Stimulated activated CD4-positive, alpha-beta T cell treated with anti-CD3 and anti-CD28 coated beads, Interleukin-15, amount 100 ng/mL, for 1 hour (primary cell): ENCODE measurements at regions not wholly inside any gene's neighbourhood (a gene's known extent, or its start where the extent isn't known, plus 50 kb on each side); places are given as distances from the start of the nearest gene placed in this dataset.

Experiments
- DNase-seq, 2 donors: peaks; one replicate each; pipeline ENCODE4 v3.0.0-alpha.2; 2020; ENCODE audit warnings: low read depth in 1 of 2, low spot score in 1 of 2

DNA sequence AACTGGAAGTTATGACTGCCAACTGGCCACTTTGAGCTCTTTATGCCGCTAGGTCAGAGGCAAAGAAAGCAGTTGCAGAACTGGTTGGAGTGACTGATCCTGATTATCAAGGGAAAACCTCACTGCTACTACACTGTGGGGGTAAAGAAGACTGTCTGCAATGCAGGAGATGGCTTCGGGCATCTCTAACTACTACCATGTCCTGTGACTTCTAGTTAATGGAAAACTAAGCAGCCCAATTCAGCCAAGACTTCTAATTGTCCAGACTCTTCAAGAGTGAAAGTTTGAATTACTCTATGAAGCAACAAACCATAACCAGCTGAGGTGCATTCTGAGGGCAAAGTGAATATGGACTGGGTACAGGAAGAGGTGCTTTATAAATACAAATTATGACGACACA, 773.6 kb upstream of the SLC35B3 start:
- DNase-seq = no peak

DNA sequence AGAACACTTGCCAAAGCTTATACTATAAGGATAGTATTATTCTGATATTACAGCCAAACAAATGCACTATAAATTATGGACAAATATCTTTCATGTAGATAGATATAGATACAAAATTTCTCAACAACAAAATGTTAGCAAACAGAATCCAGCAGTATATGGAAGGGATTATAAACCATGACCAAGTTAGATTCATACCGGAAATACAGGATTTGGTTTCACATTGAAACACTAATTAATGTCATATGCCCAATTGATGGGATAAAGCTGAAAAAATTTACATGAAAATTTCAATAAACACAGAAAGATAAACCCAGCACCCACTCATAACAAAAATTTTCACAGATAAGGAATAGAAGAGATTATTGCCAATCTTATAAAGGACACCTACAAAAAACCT, 770.3 kb upstream of the SLC35B3 start:
- DNase-seq = no peak

DNA sequence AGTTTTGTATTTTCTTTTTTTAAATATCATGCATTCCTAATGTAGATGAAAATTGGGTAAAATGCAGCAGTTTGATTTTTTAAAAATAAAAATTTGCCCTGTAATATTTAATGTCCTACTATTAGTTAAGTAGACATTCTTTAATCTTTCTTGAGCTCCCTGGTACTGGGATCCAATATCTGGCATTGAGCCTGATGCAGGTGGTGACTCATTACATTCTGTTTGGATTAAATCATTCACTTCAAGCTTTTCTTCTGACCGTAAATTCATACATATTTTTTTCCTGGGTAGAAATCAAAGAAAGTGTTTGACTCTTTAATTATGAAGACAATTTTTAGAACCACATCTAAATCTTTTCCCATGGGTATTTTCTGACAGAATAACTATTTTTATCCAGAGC, 768.8 kb upstream of the SLC35B3 start:
- DNase-seq = no peak

DNA sequence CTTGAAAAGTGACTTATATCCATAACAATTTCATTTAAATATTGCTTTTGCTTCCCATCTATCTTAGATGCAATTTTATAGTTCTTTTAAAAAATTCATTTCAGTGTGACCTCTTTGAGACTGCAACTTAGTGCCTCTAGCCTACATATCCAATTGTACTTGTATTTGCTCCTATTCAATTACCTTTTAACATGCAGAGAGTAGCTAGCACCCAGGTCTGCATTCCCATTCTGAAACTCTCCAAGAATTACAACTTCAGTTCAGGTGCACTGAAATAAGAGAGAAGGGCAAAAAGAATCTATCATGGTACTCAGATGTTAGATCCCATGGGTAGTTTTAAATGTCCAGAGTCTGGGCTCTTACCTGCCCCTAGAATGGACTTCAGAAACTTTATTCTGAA, 765.4 kb upstream of the SLC35B3 start:
- no peak for DNase-seq

DNA sequence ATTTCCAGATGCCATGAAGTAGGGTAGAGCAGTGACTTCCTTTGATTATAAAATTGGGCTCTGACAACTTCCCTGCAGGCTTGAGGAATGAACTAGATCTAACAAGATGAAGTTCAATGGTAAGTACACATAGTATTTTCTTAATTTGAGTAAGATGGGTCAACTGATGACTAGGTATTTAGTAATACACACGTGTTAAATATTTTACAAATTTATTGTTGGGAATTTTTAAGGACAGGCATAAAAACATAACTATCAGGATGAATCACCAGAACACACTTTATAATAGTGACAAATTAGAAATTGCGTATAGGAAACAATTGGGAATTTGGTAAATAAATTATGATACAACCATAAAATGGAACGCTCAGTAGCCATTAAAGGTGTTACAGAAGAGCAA, 762.4 kb upstream of the SLC35B3 start:
- DNase-seq = no peak

DNA sequence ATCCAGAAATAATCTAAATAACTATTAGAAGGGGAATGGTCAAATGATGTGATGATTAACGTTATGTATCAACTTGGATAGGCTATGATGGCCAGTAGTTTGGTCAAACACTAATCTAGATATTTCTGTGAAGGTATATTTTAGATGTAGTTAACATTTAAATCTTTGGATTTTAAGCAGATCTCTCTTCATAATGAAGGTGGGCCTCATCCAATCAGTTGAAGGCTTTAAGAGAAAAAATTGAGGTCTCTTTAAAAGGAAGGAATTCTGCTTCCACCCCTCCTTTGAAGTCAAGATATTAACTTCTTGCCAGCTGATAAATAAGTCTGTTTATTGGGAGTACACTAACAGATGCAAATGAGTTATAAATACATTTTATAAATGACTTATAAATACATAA, 760.0 kb upstream of the SLC35B3 start:
- no peak for DNase-seq

DNA sequence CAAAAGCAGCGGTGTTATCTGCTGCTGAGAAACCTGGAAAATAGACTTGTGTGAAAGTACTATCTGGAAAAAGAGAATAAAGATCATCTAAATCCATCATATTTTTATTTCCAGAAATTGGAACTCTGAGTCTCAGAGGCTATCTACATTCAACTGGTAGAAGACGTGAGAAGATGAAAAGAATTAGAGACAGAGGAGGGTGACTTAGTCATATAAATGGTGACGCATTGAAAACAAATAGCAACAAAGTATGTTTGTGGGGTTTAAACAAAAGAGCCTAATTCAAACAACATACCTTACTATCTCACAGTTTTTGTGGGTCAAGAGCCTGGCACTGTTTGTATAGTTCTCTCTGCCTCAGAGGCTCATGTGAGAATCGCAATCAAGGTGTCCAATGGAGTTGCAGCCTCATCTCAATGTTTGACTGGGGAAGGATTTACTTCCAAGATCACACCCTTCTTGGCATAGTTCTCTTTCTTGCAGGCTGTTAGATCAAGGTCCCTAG, 757.1 kb upstream of the SLC35B3 start:
- no peak for DNase-seq

DNA sequence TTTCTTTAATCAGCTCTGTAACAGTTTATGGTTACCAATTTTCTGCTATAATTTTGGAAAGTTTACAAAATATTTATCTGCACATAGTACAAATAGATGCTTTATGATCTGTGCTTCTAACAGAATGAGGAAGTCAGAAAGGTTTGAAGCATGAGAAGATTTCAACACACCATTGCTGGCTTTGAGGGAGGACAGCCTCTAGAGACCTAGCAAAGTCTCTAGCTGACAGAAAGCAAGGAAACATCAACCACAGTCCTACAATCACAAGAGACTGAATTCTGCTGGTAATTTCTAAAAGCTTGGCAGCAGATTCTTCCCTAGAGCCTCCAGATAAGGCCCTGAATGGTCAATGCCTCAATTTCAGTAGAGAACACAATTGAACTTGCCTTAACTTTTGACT, 750.8 kb upstream of the SLC35B3 start:
- no peak for DNase-seq

DNA sequence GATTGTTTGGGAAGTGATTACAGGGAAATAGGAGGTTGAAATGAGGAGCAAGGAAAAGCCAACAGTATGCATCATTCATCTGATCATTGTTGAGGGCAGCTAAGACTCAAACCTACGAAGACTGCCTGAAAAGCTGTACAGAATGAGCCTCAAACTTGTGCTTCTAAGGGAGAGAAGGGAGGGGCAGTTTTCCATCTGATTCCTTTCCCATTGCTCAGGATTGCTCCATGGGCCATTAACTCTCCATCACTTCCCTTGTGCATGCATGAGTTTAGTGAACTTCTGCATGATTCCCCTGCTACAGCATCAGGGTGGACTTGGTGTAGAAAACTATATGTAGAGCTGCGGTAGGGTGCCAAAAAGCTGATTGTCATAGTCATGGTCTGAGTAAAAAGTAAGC, 742.7 kb upstream of the SLC35B3 start:
- DNase-seq = no peak

DNA sequence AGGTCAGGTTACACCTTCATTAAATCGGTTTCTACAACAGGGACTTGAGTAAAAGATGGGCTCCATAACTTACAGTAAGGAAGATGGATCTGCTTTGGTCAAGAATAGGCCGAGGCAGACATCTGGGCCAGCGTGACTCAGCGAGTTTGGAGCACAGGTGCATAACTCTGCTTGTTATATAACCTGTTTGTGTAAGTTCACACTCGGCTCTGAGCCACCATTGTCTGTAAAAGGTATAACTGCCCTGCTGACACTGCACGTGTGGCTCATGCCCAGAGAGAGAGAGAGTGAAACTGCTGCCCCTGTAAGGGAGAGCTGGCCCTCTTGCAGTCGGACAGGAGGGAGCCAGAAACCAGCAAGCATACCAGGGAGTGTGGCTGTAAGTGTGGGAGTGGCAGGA, 737.9 kb upstream of the SLC35B3 start:
- DNase-seq = no peak

DNA sequence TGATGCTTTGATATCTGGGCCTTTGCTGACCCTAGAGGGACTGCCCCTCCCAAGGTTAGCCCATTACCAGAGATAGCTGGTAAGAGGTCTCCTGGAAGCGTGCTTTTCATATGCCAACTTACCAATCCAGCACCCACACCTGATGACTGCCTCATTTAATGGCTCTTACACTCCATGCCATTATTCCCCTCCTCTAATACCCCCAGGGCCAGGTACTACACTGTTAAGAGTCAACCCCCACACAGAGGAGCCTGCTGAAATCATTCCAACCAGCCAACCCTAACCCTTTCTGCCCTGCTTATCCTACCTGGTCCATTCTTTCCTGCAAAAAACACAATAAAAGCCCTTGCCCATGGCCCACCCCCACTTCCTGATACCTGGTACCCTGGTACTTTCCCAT, 736.8 kb upstream of the SLC35B3 start:
- DNase-seq = no peak

DNA sequence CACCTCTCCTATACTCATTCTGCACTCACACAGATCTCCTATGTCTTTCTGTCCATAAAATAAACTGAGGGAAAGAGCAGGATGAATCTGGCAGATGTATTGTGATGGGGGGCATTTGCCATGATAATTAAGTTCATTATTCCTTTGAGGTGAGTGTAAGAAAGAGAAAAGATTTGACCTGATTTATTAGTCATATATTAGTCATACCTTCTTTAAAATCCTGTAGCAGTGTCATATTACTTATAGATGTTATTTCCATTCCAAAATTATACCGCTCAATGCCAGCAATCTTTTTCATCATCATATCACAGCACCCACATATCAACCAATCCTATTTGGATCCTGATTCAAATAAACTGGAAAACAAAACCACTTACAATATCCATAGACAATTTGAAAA, 733.3 kb upstream of the SLC35B3 start:
- DNase-seq = no peak

DNA sequence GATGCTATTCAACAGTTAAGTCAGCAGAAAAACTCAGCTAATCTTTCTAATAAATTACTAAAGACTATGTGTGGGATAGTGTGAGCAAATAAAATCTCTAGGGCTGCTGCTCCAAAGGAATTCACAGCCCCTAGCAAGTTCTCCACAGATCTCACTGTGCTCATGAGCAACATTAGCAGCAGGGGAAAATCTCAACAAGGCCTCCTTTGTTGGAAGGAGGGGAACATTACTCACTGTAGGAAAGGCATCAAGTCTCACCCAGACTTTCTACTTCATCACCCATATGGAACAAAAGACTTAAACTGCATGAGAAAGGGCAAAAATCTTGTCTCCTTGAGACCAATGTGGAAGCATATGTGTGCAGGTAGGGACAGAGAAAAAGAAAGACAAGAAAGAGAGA, 726.4 kb upstream of the SLC35B3 start:
- no peak for DNase-seq

DNA sequence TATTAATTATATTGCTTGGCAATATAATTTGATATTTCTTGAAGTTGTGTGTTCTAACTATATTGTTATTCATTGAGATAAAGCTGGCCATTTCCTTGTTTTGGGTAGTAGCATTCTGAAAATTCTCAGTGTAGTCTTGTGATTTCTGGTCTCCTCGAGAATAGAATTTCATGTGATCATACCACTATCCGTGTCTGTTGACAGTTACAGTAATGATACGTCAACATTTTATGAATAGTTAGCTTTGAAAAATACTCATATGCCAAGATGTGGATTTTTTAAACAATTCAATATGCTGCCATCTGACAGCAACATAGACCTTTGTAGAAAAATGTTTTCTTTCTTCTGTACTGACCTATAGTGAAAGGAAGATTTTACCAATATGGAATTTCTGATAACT, 723.7 kb upstream of the SLC35B3 start:
- no peak for DNase-seq

DNA sequence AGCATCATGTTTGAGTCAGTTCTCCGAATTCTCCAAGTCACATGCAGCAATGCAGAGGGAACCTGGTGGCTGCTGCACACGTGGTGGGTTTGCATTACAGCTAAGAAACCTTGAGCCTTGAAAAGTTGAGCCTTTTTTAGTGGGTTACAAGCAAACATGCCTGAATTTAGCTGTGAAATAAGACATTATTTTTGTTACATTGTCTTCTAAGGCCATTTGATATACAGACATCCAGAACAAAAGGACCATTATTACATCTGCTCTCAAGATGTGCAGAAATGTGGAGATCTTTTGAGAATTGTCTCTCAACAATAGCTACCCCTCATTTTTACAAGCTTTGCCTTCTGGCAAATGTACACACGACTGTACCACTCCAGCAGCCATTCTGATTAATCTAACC, 720.5 kb upstream of the SLC35B3 start:
- DNase-seq = no peak

DNA sequence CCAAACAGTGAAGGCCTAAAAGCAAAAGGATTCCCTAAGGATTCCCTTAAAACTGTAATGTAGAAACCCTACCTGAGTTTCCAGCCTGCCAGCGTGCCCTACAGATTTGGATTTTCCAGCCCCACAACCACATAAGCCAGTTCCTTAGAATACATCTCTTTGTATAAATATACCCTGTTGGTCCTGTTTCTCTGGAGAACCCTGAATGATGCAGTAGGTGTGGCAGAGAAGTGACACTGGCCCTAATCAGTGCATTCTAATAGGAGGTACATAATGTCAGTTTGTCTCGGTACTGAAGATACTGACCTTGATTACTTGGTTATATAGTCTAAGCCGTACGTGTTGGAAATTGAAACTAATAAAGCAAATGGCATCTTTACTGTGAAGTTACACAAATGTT, 707.8 kb upstream of the SLC35B3 start:
- DNase-seq = no peak

DNA sequence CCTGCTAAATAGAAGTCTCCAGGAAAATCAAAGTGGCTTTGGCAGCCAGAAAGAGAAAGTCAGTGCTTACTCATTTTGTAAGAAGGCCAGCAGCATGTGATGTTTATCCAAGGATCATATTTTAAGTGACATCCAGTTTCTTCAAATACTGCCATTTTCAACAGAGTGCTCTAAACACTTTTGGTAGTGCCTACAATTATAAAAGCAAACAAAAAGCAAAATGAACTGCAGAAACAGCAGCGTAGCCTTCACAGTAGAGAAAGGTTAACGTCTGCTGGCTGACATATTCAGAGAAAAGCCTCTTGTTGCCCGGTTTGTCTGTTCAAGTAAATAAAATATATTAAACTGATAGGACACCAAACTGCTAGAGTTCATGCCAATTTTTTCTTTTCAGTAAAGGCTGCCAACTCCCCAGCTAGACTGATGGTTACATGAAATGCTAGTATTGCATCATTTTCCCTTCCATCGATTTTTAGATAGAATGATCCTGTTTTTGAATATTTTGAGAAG, 705.7 kb upstream of the SLC35B3 start:
- DNase-seq = no peak

DNA sequence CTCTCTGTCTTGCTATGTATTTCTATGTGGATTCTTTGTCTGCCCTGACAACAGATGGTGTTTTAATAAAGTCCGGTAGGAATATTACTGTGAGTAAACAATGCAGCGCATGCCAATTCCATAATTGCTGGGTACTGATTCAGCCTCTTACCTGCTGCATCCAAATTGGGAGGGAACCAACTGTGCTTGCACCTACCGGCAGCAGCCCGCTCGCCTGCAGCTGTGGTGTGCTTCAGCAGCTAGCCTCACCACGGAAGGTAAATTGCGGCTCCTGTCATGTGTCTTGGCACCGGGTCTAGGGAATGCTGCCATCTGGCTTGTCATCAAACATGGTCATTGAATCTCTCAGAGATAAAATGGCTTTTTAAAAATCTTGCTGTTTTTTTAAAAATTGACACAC, 704.8 kb upstream of the SLC35B3 start:
- DNase-seq = no peak

DNA sequence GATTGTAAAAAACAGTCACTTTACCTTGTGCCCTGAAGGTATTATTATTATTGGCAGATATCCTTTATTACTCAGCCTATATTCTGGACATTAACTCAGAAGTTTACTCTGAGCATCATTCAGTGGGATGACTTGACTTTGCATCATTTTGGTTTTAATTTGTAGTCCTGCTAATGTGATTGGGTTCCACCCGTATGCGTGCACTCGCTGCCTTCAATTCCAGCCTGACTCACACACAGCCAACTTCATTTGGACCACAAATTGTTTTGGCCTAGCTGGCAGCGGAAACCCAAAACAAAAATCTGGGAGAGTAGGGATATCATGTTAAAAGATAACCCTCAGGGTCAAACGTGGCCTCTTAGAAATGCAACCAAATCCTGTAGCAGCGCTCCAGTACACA, 704.4 kb upstream of the SLC35B3 start:
- no peak for DNase-seq

DNA sequence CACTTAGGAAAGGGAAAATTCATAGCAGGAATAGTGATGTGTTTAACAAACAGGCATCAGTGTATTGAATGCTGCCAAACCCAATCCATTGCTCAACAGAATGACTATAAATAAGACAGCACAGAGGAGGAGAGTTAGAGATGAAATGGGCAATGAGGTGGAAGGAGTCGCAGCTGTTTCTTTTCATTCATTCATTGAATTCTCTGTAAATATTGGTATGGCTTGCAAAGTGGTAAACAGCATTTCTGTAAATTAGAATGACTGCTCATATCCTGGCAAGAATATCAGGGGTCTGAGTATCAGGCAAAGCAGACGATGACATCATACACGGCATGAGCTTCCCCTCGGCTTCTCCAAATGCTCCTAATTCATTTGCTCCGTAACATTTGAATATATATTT, 703.6 kb upstream of the SLC35B3 start:
- DNase-seq = no peak

DNA sequence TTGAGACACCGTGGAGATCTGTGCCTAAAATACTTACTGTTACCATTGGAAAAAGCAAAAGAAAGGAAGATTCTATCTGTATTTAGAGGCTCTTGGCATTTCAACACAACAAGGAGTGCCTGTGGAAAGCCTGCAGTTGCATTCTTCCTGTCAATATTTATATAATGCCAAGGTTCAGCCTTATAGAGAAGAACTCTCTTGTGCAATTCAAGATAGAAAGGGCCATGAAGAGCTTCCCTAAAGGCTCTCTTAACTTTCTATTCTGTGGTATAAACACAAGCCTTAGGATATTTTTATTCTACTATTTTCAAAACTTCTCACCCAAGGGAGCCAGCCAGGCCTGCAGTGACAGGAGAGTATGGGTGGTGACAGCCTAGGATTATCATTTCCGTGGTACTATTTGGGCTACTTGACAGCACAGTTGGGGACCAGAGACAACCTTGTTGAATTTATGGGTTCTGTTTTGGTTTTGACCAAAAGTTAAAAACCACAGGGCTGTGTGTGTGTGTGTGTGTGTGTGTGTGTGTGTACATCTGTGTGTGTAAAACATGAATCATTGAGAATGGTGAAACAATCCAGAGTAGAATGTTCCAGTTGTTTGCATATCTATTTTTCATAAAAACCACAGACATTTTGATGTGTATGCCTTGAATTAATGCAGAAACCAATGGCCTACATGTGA, 700.9 kb upstream of the SLC35B3 start:
- no peak for DNase-seq

DNA sequence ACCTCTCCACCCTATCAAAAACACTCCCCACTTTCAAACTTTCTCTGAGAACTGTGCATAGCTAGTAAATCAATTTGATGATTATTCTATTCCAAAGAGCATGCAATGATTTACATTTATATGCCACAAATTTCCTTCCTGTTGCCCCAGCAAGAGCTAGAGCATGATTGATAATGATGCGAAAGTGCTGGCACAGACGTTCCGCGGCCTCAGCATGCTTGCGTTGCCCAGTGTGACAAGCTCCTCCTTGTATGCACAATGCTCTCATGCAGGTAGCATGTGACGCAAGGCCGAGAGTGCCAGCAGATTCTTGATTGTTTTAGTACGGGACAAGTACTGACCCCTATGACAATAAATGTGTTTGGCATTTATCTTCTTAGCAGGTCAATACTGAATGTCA, 696.3 kb upstream of the SLC35B3 start:
- no peak for DNase-seq

DNA sequence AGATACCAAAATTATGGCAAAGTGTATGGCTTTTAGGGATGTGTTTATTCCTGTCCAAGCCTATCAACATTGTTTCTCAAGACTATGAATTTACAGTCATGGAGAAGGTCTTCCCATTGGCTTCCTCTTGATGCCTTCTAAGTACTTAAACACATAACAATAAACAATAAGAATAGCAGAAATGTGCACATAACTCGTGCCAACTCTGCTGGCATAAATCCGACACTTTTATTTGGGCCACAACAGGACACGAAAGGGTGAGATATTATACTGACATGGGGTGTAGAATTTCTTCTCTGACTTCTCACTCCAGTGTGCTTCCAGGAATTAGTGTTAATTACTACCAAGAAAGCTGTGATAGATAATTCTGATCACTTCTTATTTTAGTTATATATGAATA, 695.9 kb upstream of the SLC35B3 start:
- no peak for DNase-seq
